GM10266 (cell line): ENCODE measurements at regions not wholly inside any gene's neighbourhood (a gene's known extent, or its start where the extent isn't known, plus 50 kb on each side); places are given as distances from the start of the nearest gene placed in this dataset.
"Not testable (repeated sequence)": the region's sequence is repeated elsewhere in the genome, so short reads cannot be mapped to it uniquely, and the experiment has no call there.

Experiments
- DNase-seq: peaks from one replicate; pipeline ENCODE4 v3.0.0; 2012; ENCODE audit errors: extremely low spot score
- CTCF ChIP-seq: IDR thresholded peaks from 2 replicates; pipeline ENCODE4 v1.5.1; 2012; ENCODE audit warnings: mild to moderate bottlenecking, low read depth; ENCODE audit not compliant: control insufficient read depth, insufficient read depth; ENCODE audit errors: missing control alignments

DNA sequence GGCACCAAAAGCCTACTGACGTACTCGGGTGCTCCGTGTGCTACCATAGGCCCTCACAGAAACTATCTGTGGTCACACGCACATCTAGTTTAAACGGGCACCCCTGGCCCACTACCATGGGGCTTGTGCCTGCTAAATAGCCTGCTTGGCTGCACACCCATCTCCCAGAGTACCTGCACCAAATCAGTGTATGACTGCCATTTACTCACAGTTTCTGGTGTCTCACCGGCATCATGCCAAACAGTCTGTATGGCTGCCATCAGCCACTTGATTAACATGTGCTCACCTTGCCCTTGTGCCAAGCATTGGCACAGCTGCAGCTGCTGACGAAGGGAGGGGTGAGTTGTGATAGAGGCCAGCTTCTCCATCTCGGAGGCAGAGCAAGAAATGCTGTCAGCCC lies 232.7 kb downstream of the IGSF11 start:
- DNase-seq, result no peak

DNA sequence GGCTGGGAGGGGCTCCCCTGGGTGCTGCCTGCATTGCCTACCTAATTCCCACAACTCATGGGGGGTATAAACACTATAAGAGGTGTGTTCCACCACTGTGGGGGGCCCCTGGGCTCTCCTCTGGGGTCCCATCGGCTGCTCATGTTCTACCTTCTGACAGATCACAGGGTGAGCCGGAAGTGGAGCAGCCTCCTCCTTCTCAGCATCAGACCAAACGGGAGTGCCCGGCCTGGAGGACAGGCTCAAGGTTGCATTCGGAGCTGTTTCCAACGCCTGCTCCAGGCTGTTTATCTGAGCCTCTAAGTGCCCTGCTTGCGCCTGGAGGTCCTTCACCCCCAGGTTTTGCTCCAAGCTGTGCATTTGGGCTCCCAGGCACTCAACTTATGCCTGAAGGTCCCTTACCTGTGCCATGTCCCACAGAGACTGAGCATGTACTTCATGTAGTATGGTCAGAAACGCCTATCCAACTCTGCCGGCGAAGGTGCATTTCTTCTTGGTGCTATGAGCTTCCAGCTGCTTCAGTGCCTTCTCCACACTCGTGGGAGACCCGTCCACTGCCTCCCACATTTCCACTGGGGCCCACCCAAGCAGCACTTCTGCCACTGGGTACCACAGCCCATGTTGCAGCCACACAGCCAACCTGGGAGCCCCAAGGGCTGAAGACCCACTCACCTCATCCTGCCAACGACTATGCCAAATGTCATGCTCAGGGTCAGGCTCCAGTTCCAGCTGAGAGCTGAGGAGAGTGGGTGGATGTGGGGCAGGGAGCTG lies 232.1 kb downstream of the IGSF11 start:
- no peak for DNase-seq
- no peak for TF ChIP-seq CTCF

More for the DNA sequence above, 232.7 kb downstream of the IGSF11 start:
- no peak for TF ChIP-seq CTCF

DNA sequence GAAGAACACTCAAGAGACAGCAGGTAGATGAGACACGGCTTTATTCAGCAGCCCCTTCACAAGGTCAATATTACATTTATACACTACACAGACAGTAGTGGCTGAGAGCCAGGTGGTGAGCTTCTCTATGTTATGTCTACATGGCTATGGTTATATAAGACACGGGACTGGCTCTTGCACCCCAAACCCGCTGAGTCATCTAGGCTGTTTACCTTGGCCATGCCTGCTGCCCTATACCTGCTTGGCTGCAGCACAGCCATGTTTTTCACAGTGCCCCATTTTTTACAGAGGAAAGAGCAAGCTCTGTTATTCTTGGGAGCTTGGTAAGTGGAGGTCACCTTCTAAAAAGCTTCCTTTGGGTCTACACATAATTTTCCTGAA lies 231.6 kb downstream of the IGSF11 start:
- DNase-seq, result no peak
- no peak for TF ChIP-seq CTCF

DNA sequence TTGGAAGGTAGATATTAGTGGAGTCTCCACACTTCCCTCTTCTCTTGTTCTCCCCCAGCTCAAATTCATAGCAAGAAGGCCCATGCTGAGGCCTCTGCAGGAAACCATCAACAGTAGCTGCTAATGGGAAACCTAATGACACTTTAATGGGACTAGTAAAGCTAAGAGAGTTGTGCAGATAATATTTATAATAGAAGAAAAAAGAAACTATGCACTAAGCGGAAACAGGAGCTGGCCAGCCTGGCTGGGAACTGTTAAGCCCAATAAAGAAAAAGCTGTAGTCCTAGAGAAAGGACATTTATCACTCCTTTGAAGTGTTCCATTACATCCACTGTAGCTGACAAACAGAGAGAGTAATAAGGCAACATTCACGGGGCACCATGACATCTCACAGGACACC lies 229.6 kb downstream of the IGSF11 start:
- no peak for TF ChIP-seq CTCF
- DNase-seq, result no peak

DNA sequence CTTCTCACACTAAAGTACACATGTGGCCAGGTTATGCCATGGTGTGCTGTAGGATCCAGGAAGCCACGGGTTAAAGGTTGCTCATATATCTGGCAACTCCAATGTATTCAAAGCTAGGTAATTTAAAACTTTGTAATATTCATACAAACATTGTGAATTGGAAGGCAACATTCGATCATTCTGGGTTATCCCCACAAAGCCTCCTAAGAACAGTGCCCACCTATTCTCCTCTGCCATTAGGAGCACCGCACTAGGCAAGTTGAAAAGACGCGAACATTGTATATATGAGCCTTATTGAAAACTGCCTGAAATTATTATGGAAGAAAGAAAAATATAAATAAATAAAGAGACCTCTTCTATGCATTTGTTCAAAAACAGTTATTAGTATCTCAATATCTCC lies 228.2 kb downstream of the IGSF11 start:
- TF ChIP-seq CTCF, result no peak
- DNase-seq, result no peak

GRCh38 chr3:118807349-118807748 lies 227.3 kb downstream of the IGSF11 start:
- not testable (repeated sequence) for DNase-seq

DNA sequence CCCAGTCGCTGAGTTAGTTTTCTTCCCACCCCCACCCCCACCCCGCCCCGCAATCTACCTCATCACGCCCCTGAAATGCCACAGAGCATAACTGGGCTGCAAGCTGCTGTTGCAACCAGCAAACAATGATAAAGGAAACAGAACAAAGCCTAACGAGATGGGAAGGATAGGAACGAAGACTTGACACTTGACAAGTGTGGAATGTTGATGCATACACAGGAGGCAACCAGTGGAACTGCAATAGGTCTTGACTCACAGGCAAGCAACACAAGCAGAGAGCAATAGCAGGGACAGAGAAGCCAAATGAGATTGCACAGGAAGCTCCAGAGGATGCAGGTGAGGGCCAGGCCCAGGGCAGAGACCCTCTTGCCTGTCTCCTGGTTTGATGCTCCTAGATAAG lies 225.9 kb downstream of the IGSF11 start:
- no peak for DNase-seq
- no peak for TF ChIP-seq CTCF
